ENCODE measurements at regions not wholly inside any gene's neighbourhood (a gene's known extent, or its start where the extent isn't known, plus 50 kb on each side); places are given as distances from the start of the nearest gene placed in this dataset.
"Not testable (repeated sequence)": the region's sequence is repeated elsewhere in the genome, so short reads cannot be mapped to it uniquely, and the experiment has no call there.

DNA sequence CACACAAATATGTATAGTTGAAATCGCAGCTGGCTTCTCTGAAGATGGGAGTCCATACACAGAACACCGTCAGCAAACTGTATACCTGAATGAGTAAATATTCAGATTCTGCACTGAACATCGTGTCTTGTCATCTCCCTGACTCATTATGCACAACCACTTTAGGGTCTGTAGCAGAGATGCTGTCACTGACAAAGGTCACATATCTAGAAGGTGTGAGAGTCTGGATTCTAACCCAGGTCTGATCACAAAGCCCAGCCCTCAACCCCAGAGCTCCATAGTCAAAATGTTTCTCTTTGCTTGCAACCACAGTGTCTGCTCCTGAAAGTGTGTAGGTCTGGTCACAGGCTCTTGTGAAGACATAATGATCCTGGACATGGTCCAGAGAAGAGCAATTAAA, 78.3 kb upstream of the PAX8 start:
- no peaks in the 10 kb centered on the region for H3K9me3 ChIP-seq
- 81 to 82% methylated on average over 3 of the region's 3 CpGs for WGBS, 2 donors
- no peaks in the 10 kb centered on the region for H3K27me3 ChIP-seq
- no peak overlapping the region for H3K27ac ChIP-seq
- TF ChIP-seq, protein P1, sequence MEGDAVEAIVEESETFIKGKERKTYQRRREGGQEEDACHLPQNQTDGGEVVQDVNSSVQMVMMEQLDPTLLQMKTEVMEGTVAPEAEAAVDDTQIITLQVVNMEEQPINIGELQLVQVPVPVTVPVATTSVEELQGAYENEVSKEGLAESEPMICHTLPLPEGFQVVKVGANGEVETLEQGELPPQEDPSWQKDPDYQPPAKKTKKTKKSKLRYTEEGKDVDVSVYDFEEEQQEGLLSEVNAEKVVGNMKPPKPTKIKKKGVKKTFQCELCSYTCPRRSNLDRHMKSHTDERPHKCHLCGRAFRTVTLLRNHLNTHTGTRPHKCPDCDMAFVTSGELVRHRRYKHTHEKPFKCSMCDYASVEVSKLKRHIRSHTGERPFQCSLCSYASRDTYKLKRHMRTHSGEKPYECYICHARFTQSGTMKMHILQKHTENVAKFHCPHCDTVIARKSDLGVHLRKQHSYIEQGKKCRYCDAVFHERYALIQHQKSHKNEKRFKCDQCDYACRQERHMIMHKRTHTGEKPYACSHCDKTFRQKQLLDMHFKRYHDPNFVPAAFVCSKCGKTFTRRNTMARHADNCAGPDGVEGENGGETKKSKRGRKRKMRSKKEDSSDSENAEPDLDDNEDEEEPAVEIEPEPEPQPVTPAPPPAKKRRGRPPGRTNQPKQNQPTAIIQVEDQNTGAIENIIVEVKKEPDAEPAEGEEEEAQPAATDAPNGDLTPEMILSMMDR (IDR thresholded peaks at IDR 0.05) = no peak
- no peak for TF ChIP-seq POLR2A (IDR thresholded peaks at IDR 0.05)
- no peaks in the 10 kb centered on the region for H3K4me1 ChIP-seq
- intact Hi-C loops (cut with DNase I) = no loop called here
- no peak for DNase-seq
- no peak overlapping the region for H3K4me3 ChIP-seq
- no peaks in the 10 kb centered on the region for H3K36me3 ChIP-seq

DNA sequence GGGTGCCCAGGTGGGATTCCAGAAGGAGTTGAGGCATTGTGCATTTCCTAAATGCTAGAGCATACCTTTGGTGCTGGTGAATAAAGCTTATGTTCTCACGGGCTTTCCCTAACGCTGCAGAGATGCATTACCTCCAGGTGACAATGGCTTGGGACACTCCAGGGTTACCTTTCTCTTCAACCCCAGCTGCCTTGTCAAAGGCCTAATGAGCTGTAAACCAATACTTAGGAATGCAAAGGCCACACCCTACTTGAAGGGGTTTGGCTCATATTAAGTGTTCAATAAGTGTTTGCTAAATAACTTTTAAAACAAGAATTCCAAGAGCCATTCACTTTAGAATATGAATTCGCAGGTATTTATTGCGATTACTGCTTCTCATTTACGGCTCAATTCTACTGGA, 77.6 kb upstream of the PAX8 start:
- H3K9me3 ChIP-seq; DNase-seq; H3K27ac ChIP-seq; intact Hi-C loops (cut with DNase I); H3K36me3 ChIP-seq; H3K4me3 ChIP-seq; H3K27me3 ChIP-seq; H3K4me1 ChIP-seq: not testable (repeated sequence)
- 92 to 98% methylated on average over 5 of the region's 5 CpGs for WGBS, 2 donors

- H3K27ac ChIP-seq; H3K4me3 ChIP-seq; H3K36me3 ChIP-seq; DNase-seq; intact Hi-C loops (cut with DNase I); H3K4me1 ChIP-seq; H3K9me3 ChIP-seq; H3K27me3 ChIP-seq: not testable (repeated sequence)
- WGBS, 2 donors = 76 to 94% methylated on average over 5 to 8 of the region's 8 CpGs
These were observed 76.8 kb upstream of the PAX8 start for GRCh38 chr2:113355339-113356015.

- no peak overlapping the region for H3K27ac ChIP-seq
- no peak for DNase-seq
- TF ChIP-seq POLR2A (IDR thresholded peaks at IDR 0.05) = no peak
- TF ChIP-seq, protein P1 (IDR thresholded peaks at IDR 0.05) = no peak
- no peaks in the 10 kb centered on the region for H3K9me3 ChIP-seq
- H3K36me3 ChIP-seq = no peaks in the 10 kb centered on the region
- no peaks in the 10 kb centered on the region for H3K27me3 ChIP-seq
- intact Hi-C loops (cut with DNase I) = no loop called here
- H3K4me3 ChIP-seq = no peak overlapping the region
- no peaks in the 10 kb centered on the region for H3K4me1 ChIP-seq
- 32 to 40% methylated on average over 8 of the region's 8 CpGs for WGBS, 2 donors
These were observed 72.9 kb upstream of the PAX8 start for GRCh38 chr2:113351375-113352355.

- H3K4me3 ChIP-seq; H3K36me3 ChIP-seq; H3K9me3 ChIP-seq; H3K27ac ChIP-seq; H3K27me3 ChIP-seq; DNase-seq; H3K4me1 ChIP-seq; intact Hi-C loops (cut with DNase I): not testable (repeated sequence)
- WGBS, 2 donors = 63 to 89% methylated on average over 1 of the region's 1 CpG
These were observed 65.1 kb upstream of the PAX8 start for GRCh38 chr2:113343800-113344199.

DNA sequence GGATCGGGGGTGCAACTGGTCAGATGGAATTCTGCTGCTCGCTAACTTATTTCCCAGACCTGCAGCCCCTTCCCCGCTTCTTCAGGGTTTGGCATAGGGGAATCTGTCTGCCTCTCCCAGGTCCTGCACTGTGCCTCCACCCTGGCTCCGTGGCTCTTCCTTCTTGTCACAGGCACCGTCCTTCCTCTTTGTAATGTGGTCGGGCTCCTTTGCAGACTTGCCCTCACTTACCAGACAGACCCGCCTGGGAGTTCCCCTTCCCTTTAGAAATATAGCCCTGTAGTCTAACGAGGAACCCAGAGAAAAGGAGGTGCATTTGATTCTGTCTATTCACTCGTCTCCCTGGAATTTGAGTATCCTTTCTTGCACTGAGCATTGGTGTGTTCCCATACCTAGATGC, 63.9 kb upstream of the PAX8 start:
- peaks cover 0 to 7% (median 0%) of the 10 kb centered on the region in 4 donors for H3K27me3 ChIP-seq
- intact Hi-C loops (cut with DNase I) = no loop called here
- no peak overlapping the region for H3K4me3 ChIP-seq
- H3K4me1 ChIP-seq = no peaks in the 10 kb centered on the region
- 52 to 55% methylated on average over 2 to 7 of the region's 9 CpGs for WGBS, 2 donors
- no peak for DNase-seq
- H3K36me3 ChIP-seq = no peaks in the 10 kb centered on the region
- H3K9me3 ChIP-seq = no peaks in the 10 kb centered on the region
- TF ChIP-seq POLR2A (IDR thresholded peaks at IDR 0.05) = no peak
- TF ChIP-seq, protein P1 (IDR thresholded peaks at IDR 0.05) = no peak
- no peak overlapping the region for H3K27ac ChIP-seq

GRCh38 chr2:113341870-113342253, 63.1 kb upstream of the PAX8 start:
- H3K27me3 ChIP-seq; H3K27ac ChIP-seq; DNase-seq; H3K36me3 ChIP-seq; H3K4me3 ChIP-seq; intact Hi-C loops (cut with DNase I); H3K4me1 ChIP-seq; H3K9me3 ChIP-seq: not testable (repeated sequence)
- WGBS, 2 donors = 58 to 74% methylated on average over 2 to 3 of the region's 3 CpGs

Data from esophagus squamous epithelium (tissue), 5 donors.